Raji (cell line): ENCODE measurements at regions not wholly inside any gene's neighbourhood (a gene's known extent, or its start where the extent isn't known, plus 50 kb on each side); places are given as distances from the start of the nearest gene placed in this dataset.

Source experiments
- POLR2A ChIP-seq: IDR thresholded peaks from 2 replicates; pipeline ENCODE4 v1.6.1; 2011; ENCODE audit warnings: low read depth, low read length, control low read depth; ENCODE audit not compliant: insufficient read depth

GRCh38 chr1:4404854-4405590, 249.4 kb upstream of the AJAP1 start:
- TF ChIP-seq POLR2A: no peak

GRCh38 chr1:4407851-4408250, 246.6 kb upstream of the AJAP1 start:
- no peak for TF ChIP-seq POLR2A

- TF ChIP-seq POLR2A: no peak
Measured at GRCh38 chr1:4408380-4408779, 246.0 kb upstream of the AJAP1 start.

GRCh38 chr1:4411862-4412261, 242.5 kb upstream of the AJAP1 start:
- TF ChIP-seq POLR2A: no peak

- no peak for TF ChIP-seq POLR2A
Measured at GRCh38 chr1:4415476-4415875, 238.9 kb upstream of the AJAP1 start.

- TF ChIP-seq POLR2A: no peak
Measured at GRCh38 chr1:4416189-4416588, 238.2 kb upstream of the AJAP1 start.

- TF ChIP-seq POLR2A: no peak
Measured at GRCh38 chr1:4418021-4418420, 236.4 kb upstream of the AJAP1 start.

- no peak for TF ChIP-seq POLR2A
Measured at GRCh38 chr1:4421986-4422385, 232.4 kb upstream of the AJAP1 start.

GRCh38 chr1:4422504-4423289, 231.7 kb upstream of the AJAP1 start:
- no peak for TF ChIP-seq POLR2A

- TF ChIP-seq POLR2A: no peak
Measured at GRCh38 chr1:4424254-4424653, 230.2 kb upstream of the AJAP1 start.

GRCh38 chr1:4424766-4425165, 229.6 kb upstream of the AJAP1 start:
- no peak for TF ChIP-seq POLR2A

GRCh38 chr1:4425892-4426291, 228.5 kb upstream of the AJAP1 start:
- no peak for TF ChIP-seq POLR2A

- no peak for TF ChIP-seq POLR2A
Measured at GRCh38 chr1:4428711-4429110, 225.7 kb upstream of the AJAP1 start.

- TF ChIP-seq POLR2A: no peak
Measured at GRCh38 chr1:4430406-4431365, 223.7 kb upstream of the AJAP1 start.

- no peak for TF ChIP-seq POLR2A
Measured at GRCh38 chr1:4431491-4431890, 222.9 kb upstream of the AJAP1 start.
